Endothelial cell of umbilical vein (primary cell): ENCODE measurements at regions not wholly inside any gene's neighbourhood (a gene's known extent, or its start where the extent isn't known, plus 50 kb on each side); places are given as distances from the start of the nearest gene placed in this dataset.

Experiments used
- BruUV-seq: library from RNA; stranded (reverse); fragments of 400-500 nt; replicated peaks from 2 replicates; lab custom pipeline; 2021; lab: Mats Ljungman, UMichigan
- CTCF ChIA-PET: fragments of 300-600, 350-600 bp; sonication (Branson Sonifier 250); formaldehyde crosslinking; loops from one replicate; lab custom pipeline; 2021; ENCODE audit warnings: antibody characterized with exemption, inconsistent platforms; lab: Charles Lee
- POLR2A ChIA-PET: fragments of 300-600, 350-600 bp; sonication (Branson Sonifier 250); formaldehyde crosslinking; loops from one replicate; lab custom pipeline; 2021; ENCODE audit warnings: antibody characterized with exemption, inconsistent platforms; lab: Charles Lee
- DNase-seq: peaks from one replicate; pipeline ENCODE4 v3.0.0-alpha.2; 2011; ENCODE audit warnings: low read depth, low spot score
- FAIRE-seq: peaks from 2 replicates; lab custom pipeline; 2011; peaks lifted over from hg19 to GRCh38; lab: Jason Lieb, UNC
- H2AFZ ChIP-seq: 2 replicates; pipeline ENCODE4 v1.6.0; 2012; ENCODE audit warnings: low read depth, low read length, control low read depth, inconsistent platforms
- H3K27ac ChIP-seq: 2 replicates; pipeline ENCODE4 v1.5.1; 2011; ENCODE audit warnings: low read depth, mild to moderate bottlenecking, control low read depth, low read length, moderate library complexity; ENCODE audit not compliant: insufficient read depth
- H3K27me3 ChIP-seq, 2 experiments: 2 replicates each; pipeline versions ENCODE4 v1.6.0 to v1.6.1; 2011; ENCODE audit warnings: low read length in 2 of 2, mixed read lengths in 1 of 2; ENCODE audit not compliant: control insufficient read depth in 2 of 2, insufficient read depth in 2 of 2
- H3K36me3 ChIP-seq, 2 experiments: 2 replicates in 1 of 2; 3 replicates in 1 of 2; pipeline ENCODE4 v1.5.1; 2011; ENCODE audit warnings: low read length in 2 of 2, mild to moderate bottlenecking in 1 of 2, moderate library complexity in 1 of 2; ENCODE audit not compliant: control insufficient read depth in 2 of 2, insufficient read depth in 2 of 2; ENCODE audit errors: extremely low read depth in 1 of 2
- H3K4me1 ChIP-seq: 3 replicates; pipeline ENCODE4 v1.5.1; 2011; ENCODE audit warnings: mild to moderate bottlenecking, low read length; ENCODE audit not compliant: control insufficient read depth, insufficient read depth; ENCODE audit errors: extremely low read depth
- H3K4me2 ChIP-seq: 2 replicates; pipeline ENCODE4 v1.6.1; 2011; ENCODE audit warnings: low read length, control low read depth, mixed read lengths; ENCODE audit not compliant: insufficient read depth
- H3K4me3 ChIP-seq, 3 experiments: fragments of 200-600 bp in 1 of 3; sonication (generic), shearing (Covaris generic) in 1 of 3; replicated peaks in 1 of 3; 2 replicates each; pipeline ENCODE4 v1.5.1; 2011 to 2016; ENCODE audit warnings: control low read depth in 3 of 3, low read length in 3 of 3, mild to moderate bottlenecking in 2 of 3, inconsistent platforms in 1 of 3, low read depth in 1 of 3, moderate library complexity in 1 of 3; ENCODE audit not compliant: insufficient read depth in 1 of 3
- H3K79me2 ChIP-seq: 2 replicates; pipeline ENCODE4 v1.6.0; 2012; ENCODE audit warnings: low read length, inconsistent platforms; ENCODE audit not compliant: control insufficient read depth, insufficient read depth
- H3K9ac ChIP-seq: replicated peaks from 2 replicates; pipeline ENCODE3; 2011; ENCODE audit warnings: low read length, control low read depth; ENCODE audit not compliant: insufficient read depth; ENCODE audit errors: extremely low read depth
- H3K9me1 ChIP-seq: replicated peaks from 3 replicates; pipeline ENCODE4 v1.6.0; 2011; ENCODE audit warnings: mild to moderate bottlenecking, low read length; ENCODE audit not compliant: control insufficient read depth, insufficient read depth; ENCODE audit errors: extremely low read depth
- H3K9me3 ChIP-seq: replicated peaks from 2 replicates; pipeline ENCODE4 v1.5.1; 2012; ENCODE audit warnings: low read length, inconsistent platforms; ENCODE audit not compliant: control insufficient read depth, insufficient read depth
- H4K20me1 ChIP-seq: replicated peaks from 2 replicates; pipeline ENCODE3; 2011; ENCODE audit warnings: mild to moderate bottlenecking, low read length; ENCODE audit not compliant: control insufficient read depth, insufficient read depth; ENCODE audit errors: extremely low read depth
- CTCF ChIP-seq, 2 donors: IDR thresholded peaks; 1 replicate in 1 of 2; 2 replicates in 1 of 2; pipeline ENCODE4 v1.5.1; 2011; ENCODE audit warnings: low read length in 2 of 2, mild to moderate bottlenecking in 2 of 2, moderate library complexity in 2 of 2, control low read depth in 1 of 2, inconsistent platforms in 1 of 2, low read depth in 1 of 2; ENCODE audit not compliant: insufficient read depth in 1 of 2; ENCODE audit errors: extremely low read depth in 1 of 2
- EZH2 ChIP-seq: IDR thresholded peaks from 2 replicates; pipeline ENCODE4 v1.6.1; 2012; ENCODE audit warnings: borderline replicate concordance, low read depth, mild to moderate bottlenecking, moderate library complexity, low read length, inconsistent platforms; ENCODE audit not compliant: severe bottlenecking
- FOS ChIP-seq: IDR thresholded peaks from 2 replicates; pipeline ENCODE4 v1.6.1; 2011; ENCODE audit warnings: mild to moderate bottlenecking, low read length, moderate library complexity, borderline replicate concordance; ENCODE audit not compliant: insufficient read depth
- GATA2 ChIP-seq: IDR thresholded peaks from 2 replicates; pipeline ENCODE4 v1.7.0; 2011; ENCODE audit warnings: low read depth, mild to moderate bottlenecking, moderate library complexity, mixed read lengths, low read length; ENCODE audit not compliant: insufficient read length, insufficient read depth
- JUN ChIP-seq: IDR thresholded peaks from 2 replicates; pipeline ENCODE4 v1.6.1; 2011; ENCODE audit warnings: borderline replicate concordance, low read depth; ENCODE audit not compliant: insufficient read length, insufficient read depth
- MYC ChIP-seq: IDR thresholded peaks from one replicate; pipeline ENCODE4 v1.6.1; 2011; ENCODE audit warnings: mild to moderate bottlenecking, low read depth, low read length
- POLR2A ChIP-seq: IDR thresholded peaks from 2 replicates; pipeline ENCODE4 v1.6.1; 2012; ENCODE audit warnings: low read depth, mild to moderate bottlenecking, control low read depth, low read length
- POLR2AphosphoS5 ChIP-seq: IDR thresholded peaks from 2 replicates; pipeline ENCODE4 v1.6.1; 2012; ENCODE audit warnings: low read depth, mild to moderate bottlenecking, control low read depth, low read length, moderate library complexity; ENCODE audit not compliant: insufficient read depth
- dilution Hi-C: fragments of 300-500 bp; cut with MboI; formaldehyde crosslinking; loops from one replicate; pipeline ENCODE4 v1.15.0; 2019; ENCODE audit warnings: low sequenced_read_pairs; ENCODE audit not compliant: extremely low pct_ligation_motif_present
- intact Hi-C: fragments of 100-400 bp; cut with micrococcal nuclease; formaldehyde crosslinking; loops from one replicate; pipeline ENCODE4 v1.10.0; 2022
- TF ChIP-seq, protein P1 (sequence below): IDR thresholded peaks from 2 replicates; pipeline ENCODE4 v1.6.1; 2011; ENCODE audit not compliant: insufficient read depth, insufficient read length

GRCh38 chr5:158618256-158618655, 481.5 kb downstream of the EBF1 start:
- Histone ChIP-seq H3K36me3 (no peaks in the 10 kb centered on the region), H3K27me3 (no peaks in the 10 kb centered on the region), H3K79me2 (no peaks in the 10 kb centered on the region), H3K27ac (no peak overlapping the region), H2AFZ (no peak overlapping the region), H3K4me3 (no peak overlapping the region), H4K20me1 (no peaks in the 10 kb centered on the region), H3K4me1 (no peaks in the 10 kb centered on the region), H3K9ac (no peak overlapping the region), H3K9me3 (no peaks in the 10 kb centered on the region), H3K4me2 (no peak overlapping the region), H3K9me1 (no peaks in the 10 kb centered on the region)
- ChIA-PET CTCF (no interaction called here), POLR2A (no interaction called here)
- dilution Hi-C loops, result no loop called here
- no TSS peak for BruUV-seq
- DNase-seq (no peak), FAIRE-seq (no peak)
- intact Hi-C loops, result no loop called here
- no peak for TF ChIP-seq POLR2A
- TF ChIP-seq FOS, result no peak

- Histone ChIP-seq H3K4me2 (no peak overlapping the region), H3K9ac (no peak overlapping the region), H3K4me1 (no peaks in the 10 kb centered on the region), H3K9me3 (no peaks in the 10 kb centered on the region), H3K4me3 (no peak overlapping the region), H3K27ac (no peak overlapping the region), H3K36me3 (no peaks in the 10 kb centered on the region), H2AFZ (no peak overlapping the region), H4K20me1 (no peaks in the 10 kb centered on the region), H3K9me1 (no peaks in the 10 kb centered on the region), H3K79me2 (no peaks in the 10 kb centered on the region), H3K27me3 (no peaks in the 10 kb centered on the region)
- CTCF ChIA-PET, result no interaction called here
- DNase-seq (no peak), FAIRE-seq (no peak)
- intact Hi-C loops (no loop called here), dilution Hi-C loops (no loop called here)
- POLR2A ChIA-PET, result no interaction called here
- no TSS peak for BruUV-seq
- TF ChIP-seq CTCF (IDR thresholded peaks at IDR 0.05; ENCODE audit: extremely low read depth in 1 of 2, insufficient read depth in 1 of 2, low read depth in 1 of 2, low read length in 2 of 2) (no peak), POLR2AphosphoS5 (no peak), MYC (no peak), JUN (no peak), POLR2A (no peak), EZH2 (no peak), FOS (no peak), GATA2 (no peak)
- TF ChIP-seq, protein P1, sequence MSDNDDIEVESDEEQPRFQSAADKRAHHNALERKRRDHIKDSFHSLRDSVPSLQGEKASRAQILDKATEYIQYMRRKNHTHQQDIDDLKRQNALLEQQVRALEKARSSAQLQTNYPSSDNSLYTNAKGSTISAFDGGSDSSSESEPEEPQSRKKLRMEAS, result no peak
Observed at GRCh38 chr5:158616707-158617106, 483.0 kb downstream of the EBF1 start.
